GM10248 (cell line): ENCODE measurements at regions not wholly inside any gene's neighbourhood (a gene's known extent, or its start where the extent isn't known, plus 50 kb on each side); places are given as distances from the start of the nearest gene placed in this dataset.

Experiments used
- CTCF ChIA-PET: fragments of 300-600 bp; sonication (Branson Sonifier 250); formaldehyde crosslinking; extraction: SDS; loops from one replicate; lab custom pipeline; 2021; ENCODE audit warnings: antibody characterized with exemption; lab: Yijun Ruan, JAX
- POLR2A ChIA-PET: fragments of 350-650 bp; sonication (Branson Sonifier 250); formaldehyde crosslinking; extraction: SDS; loops from one replicate; lab custom pipeline; 2020; ENCODE audit warnings: antibody characterized with exemption; lab: Yijun Ruan, JAX
- DNase-seq: peaks from one replicate; pipeline ENCODE4 v3.0.0; 2012; ENCODE audit errors: extremely low spot score
- CTCF ChIP-seq: IDR thresholded peaks from 2 replicates; pipeline ENCODE4 v1.5.1; 2012; ENCODE audit warnings: mild to moderate bottlenecking, low read depth; ENCODE audit errors: extremely low read depth, missing control alignments, control extremely low read depth

DNA sequence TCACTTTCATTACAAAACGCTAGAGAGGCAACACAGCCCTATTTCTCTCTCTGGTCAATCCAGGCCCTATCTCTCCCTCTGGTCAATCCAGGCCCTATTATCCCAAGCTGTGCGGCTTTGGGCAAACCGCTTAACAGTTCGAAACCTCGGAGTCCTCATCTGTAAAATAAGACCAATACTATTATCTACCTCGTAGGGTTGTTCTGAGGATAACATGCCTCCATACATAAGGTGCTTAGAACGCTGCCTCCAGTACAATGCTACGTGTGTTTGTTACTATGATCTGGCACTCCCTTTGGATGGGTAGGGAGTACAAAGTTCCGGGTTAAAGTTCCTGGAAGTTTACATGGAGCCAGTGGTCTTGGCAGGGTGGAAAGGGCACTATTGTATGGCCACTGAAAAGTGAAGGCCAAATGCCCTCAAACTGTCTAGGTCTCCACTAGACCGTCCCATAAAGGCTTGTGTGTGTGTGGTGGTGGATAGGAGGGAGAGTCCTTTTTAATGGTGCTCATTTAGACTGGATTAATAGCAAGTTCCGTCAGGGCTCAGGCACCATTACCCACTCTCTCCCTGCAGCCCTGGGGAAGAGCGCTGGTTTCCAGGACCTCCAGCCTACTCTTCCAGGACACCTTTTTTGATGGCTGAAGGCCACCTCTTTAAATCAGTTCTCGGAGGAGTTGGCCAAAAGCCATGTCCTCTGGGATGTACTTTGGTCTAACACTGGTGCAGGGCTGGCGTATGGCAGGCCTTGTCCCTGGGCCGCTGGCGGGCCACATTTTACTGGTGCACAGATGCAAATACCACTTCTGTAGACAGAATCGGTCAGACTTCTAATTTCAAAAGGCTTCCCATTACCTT, 75.6 kb upstream of the BCOR start:
- no peak for TF ChIP-seq CTCF
- ChIA-PET POLR2A (no interaction called here), CTCF (interaction anchor here (1.1 kb wide), 1 partner anchor 20 kb away, joined by 3 read pairs; no protein-coding TSS in a partner anchor)
- DNase-seq, result no peak

- no peak for DNase-seq
- no peak for TF ChIP-seq CTCF
- ChIA-PET CTCF (interaction anchor here (1.1 kb wide), 1 partner anchor 19 kb away, joined by 3 read pairs; no protein-coding TSS in a partner anchor), POLR2A (no interaction called here)
Measured at GRCh38 chrX:40172401-40173142, 74.8 kb upstream of the BCOR start.

GRCh38 chrX:40171513-40172400, 74.0 kb upstream of the BCOR start:
- TF ChIP-seq CTCF, result no peak
- ChIA-PET POLR2A (no interaction called here), CTCF (interaction anchor here (1.1 kb wide), 1 partner anchor 18 kb away, joined by 3 read pairs; no protein-coding TSS in a partner anchor)
- peak; percentile 20 for DNase-seq

DNA sequence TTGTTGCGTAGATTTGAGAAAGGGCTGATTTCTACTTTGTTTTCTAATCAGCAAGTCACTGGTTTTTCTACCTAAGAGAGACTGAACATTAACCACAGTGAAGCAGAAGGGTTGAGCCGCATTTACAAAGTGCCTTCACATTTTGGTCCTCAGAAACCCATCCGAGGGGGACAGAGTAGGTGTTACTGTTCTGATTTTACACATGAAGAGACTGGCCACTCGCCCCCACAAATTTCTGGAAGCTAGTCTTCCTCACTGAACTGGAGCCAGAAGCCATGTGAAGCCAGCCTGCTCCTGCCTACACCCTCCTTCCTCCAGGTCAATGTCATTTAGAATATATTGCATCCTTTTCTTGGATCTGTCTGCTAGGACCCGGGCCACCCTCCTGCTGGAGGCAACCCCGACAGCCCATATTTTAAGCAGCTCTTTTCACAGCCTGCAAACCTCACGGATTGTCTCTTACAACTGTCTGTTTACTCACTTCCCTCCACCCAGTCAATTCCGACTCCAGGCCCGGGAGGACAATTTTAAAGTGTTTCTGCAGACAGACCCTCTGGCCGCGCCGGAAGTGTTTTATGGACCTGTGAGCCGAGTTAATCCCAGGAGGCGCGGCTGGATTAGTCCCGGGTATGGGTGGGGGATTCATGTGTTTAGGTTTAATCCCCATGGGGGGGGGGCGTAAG, 73.2 kb upstream of the BCOR start:
- CTCF ChIA-PET, result no interaction called here
- no peak for TF ChIP-seq CTCF
- peak; percentile 18 for DNase-seq
- POLR2A ChIA-PET, result no interaction called here

DNA sequence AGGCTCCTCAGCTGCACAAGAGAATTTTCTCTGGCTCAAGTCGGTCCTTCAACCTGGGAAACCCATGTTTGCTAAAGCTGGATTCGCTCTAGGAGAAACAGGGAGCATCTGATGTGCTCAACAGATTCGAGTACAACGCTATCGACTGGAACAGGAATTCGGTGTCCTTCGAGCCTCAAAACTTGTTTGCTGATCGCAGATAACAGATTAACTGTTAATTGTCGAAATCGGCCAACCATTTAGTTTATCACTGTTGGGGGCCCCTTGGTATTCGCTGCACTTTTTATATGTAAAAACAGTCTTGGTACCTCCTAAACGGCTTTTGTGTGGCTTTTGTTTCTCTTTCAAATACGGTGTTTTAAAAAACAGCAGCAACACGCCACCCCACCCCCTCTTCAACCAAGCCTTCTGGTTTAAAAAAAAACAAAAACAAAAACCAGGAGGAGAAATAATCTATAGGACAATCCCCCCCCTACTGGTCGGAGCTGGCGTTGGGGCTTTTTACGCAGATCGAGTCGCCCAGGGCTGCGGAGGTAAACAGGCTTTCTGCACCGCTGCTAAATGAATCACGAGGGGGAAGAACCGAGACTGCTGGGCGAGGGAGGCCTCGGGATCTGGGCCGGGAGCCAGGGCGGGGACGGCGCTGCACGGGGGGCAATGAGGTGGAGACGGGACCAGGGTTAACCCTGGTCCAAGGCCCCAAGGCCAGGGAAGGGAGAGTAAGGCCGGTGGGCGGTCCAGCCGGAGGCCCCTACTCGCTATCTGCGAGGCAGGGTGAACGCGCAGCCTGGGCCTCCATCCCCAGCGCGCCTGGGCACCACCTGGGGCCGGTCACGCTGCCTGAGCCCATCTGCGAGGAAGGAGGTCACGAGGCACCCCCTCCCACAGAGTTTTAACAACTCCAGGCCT, 71.7 kb upstream of the BCOR start:
- peak; percentile 68 for DNase-seq
- CTCF ChIA-PET, result interaction anchor here (0.5 to 2.3 kb wide), 4 partner anchors 13 to 1705 kb away, joined by 3 to 6 read pairs (median 4); no protein-coding TSS in a partner anchor
- POLR2A ChIA-PET, result interaction anchor here (0.7 kb wide), 1 partner anchor 20 kb away, joined by 4 read pairs; no protein-coding TSS in a partner anchor
- TF ChIP-seq CTCF, result peak; percentile 43
